ENCODE measurements at regions not wholly inside any gene's neighbourhood (a gene's known extent, or its start where the extent isn't known, plus 50 kb on each side); places are given as distances from the start of the nearest gene placed in this dataset.

DNA sequence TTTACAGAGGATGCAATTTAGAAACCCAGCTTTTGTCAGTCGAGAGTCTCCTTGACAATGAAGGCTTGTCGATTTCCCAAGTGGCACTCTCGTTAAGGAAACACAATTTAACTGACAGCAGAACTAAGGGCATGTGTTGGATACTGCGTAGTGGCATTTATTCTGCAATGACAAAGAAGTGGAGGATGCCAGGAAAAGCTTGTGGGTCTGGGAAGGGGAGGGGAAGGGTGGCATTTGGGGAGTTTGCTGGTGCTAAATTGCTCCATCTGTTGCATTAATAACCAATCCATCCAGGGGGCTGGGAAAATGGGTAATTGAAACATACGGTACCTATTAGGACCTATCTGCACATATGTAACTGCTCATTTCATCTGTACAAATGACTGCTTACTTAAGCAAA lies 190.6 kb downstream of the NSG2 start:
- no peak for DNase-seq

DNA sequence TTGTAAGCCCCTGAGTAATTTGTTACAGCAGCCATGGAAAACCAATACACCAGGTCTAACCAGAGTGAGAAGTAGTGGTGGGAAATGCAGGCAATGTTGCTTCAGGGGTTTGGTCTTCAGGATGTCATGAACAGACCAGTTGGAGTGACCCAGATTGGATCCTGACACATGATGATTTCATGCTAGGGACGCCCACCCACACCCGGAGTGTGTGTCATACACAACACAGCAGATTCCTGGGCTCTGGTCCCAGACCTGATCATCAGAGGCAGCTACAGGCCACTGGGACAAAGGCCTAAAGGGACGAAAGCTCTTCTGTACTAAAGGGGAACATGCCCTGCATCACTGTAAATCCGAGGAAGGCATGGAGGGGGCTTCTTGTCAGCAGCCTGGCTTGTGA lies 194.2 kb downstream of the NSG2 start:
- DNase-seq = no peak

DNA sequence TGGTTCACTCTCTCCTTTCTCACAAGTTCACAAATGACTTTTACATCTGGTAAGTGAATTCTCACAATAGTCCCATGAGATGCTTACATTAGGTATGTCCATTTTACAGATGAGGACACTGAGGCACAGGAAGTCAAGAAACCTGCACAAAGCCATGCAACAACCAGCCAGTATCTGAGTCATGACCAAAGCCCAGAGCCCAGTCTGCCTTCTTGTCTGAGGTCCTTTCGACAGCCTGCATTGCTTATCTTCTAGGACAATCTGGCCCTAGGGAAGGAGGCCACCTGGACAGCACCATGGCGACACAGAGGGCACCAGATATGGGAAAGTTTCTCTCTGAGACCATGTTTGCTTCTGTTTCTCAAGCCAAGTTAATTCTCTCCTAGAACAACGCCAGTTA lies 197.1 kb downstream of the NSG2 start:
- DNase-seq = no peak

DNA sequence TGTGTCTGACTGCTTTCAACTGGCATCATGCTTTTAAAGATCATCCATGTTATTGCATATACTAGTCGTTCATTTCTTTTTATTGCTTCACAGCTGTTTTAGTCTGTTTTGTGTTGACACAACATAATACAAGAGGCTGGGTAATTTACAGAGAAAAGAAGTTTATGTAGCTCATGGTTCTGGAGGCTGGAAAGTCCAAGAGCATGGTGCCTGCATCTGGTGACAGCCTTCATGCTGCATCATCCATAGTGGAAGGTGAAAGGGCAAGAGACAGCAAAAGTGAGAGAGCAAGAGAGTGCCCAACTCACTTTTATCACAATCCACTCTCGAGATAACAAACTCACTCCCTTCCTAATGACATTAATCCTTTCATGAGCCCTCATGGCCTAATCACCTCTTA lies 198.4 kb downstream of the NSG2 start:
- DNase-seq = no peak

DNA sequence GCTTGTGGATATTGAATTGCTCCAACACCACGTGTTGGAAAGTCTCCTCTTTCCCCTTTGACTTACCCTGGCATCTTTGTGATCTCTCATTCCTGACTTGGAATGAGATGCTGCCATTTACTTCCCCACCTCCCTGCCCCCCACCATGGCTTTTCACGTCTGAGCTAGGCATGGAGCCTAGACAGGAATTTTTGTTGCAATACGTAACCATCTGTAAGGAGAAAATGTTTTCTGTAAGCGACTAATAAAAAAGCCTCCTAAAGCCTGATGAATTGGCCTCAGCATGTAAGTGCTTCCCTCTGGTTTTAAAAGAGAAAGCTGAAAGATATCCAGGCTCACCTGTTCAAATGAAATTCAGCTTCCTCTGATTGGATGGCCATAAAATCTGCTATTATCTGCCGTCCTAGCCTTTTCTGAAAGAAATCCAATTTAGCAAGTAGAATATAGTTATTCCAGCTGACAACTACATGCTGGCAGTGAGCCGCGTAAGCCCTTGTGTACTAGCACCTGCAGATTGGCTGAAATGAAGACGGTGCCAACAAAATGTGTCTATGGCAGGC lies 200.1 kb downstream of the NSG2 start:
- no peak for DNase-seq

DNA sequence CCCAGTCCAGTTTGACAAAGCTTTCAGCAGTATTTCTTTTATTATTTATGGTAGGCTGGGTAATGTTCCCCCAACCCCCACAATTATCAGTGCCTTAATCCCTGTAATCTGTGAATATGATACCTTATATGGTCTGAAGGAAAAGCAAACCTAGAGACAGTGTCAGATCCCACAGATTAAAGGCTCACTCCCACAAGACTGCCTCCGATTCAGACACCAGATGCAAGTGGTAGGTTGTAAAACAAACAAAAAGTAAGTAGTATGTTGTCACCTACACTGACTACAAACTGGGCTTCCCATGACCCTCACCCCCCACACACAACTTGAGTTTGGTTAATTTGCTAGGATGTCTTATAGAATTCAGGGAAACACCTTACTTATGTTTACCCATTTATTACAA lies 201.2 kb downstream of the NSG2 start:
- no peak for DNase-seq

DNA sequence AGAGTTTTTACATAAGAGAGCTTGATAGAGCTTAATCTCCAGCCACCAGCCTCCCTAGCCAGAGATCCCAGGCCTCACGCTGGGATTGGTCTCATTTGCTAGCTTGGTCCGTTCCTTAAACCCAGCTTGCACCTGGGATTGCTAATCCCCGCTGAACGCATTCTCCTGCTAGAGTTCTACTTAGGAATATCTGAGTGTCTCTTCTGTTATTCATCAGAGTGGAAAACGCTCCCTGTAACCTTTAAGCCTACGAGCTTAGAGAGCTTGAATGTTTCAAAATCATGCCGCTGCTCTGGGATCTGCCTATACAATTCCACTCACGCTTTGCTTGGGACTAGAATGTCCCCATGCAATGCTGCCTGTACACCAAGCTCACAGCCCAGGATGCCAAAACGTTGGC lies 201.8 kb downstream of the NSG2 start:
- no peak for DNase-seq

DNA sequence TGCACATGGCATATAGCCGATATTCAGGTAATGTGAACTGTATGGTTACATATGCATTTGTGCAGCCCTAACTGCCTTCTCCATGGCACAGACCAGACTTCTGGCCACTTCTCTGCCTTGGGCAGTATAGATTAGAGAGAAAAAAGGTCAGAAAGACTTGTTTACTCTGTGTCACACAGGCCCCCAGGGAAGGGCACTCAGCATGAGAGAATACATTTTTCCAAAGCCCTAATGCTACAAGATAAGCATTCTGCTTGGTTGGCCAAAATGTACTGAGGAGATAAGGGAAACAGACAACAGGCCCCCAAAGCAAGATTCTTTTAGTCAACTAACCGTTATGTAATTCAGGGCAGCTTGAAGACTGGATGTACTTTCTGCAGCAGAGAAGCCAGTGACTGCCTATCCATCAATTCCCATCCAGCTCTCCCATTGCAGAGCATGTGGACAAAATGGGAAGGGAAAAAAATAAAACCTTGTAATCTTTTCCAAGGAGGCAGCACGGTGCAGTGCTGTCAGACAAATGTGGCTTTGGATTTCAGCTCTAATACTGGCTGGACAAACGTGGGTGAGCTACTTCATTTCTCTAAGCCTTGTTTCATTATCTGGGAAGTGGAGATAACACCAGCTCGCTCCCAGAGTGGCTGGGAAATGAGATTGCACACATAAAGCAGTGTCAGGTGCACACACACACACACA lies 205.9 kb downstream of the NSG2 start:
- DNase-seq = no peak

DNA sequence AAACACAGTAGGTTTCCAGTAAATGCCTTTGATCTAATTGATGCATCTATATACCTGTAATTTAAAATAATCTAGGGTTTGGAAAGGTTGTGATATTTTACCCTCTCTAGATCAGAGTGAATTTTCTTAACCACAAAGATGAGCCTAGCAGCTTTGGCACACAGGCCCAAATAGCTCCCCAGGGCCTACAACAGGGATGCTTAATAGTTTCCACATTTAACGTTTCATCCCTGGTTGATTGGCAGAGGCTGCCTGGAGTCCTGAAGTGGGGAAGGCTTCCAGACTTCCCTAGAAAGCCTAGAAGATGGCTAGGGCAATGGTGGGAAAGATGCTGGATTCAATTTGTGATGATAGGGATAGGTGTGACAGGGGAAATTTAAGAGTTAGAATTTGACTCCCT lies 206.6 kb downstream of the NSG2 start:
- no peak for DNase-seq

DNA sequence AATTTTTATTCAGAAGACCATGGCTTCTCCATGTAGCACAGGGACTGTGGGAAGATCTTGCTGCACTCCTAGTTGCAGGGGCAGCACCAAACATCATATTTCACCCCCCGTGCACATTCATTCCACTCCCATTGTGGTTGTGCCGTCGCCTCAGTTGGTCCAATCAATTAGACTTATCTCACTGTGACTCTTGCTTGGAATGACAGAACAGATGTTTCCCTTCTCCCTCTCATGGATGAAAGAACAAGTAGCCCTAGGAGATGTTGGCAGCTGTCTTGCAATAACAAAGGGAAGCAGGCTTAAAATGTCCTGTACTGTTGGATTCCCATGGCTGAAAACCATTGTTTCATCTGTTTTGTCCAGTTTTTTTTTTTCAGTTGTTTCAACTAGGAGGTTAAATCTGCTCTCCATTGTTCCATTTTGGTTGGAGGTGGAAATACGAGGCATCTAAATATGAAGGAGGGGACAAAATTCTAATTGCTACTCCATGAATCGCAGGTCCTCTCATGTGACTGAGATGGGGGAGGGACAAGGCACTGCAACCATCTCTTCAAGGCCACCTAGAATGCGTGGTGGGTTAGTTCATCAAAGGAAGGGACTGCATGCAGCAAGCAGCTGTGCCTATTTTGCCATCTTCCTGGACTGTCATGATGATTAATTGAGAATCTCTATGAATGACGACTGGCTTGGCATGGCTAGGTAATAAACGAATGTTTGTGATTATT lies 214.4 kb downstream of the NSG2 start:
- no peak for DNase-seq

DNA sequence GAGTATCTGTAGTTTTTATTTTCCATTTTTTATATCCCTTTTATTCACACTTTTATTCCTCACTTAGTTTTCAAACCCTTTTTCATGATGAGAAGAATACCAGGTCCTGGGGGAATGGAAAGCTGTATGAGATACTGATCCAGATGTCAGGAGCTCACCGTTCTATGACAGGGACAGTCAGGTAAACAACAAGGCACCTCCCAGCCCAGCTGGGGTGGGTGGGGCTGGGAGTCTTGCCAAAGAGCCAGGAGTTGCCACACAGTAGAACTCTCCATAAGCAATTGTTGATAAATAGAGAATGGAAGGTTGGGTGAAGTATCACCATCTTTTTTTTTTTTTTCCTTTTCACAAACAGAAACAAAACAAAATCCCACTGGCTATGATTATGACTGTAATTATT lies 225.8 kb downstream of the NSG2 start:
- no peak for DNase-seq

DNA sequence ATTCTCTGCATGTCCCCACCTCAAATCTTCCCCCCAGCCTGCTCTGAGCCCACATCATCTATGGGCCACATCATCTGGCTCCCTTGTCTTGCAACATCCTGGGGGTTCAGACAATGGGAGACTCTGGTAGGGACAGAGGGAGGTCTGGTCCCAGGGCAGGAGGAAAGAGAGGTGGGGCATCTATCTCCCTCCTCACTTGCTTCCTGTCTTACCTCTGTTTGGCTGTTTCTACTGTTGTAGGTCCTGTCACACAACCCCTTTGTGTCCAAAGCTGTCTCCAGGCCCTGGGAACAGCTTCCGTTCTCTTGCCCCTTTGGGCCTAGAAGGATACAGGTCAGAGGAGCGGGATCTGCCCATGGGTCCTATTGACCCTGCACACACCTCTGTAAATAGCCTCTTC lies 227.2 kb downstream of the NSG2 start:
- no peak for DNase-seq

DNA sequence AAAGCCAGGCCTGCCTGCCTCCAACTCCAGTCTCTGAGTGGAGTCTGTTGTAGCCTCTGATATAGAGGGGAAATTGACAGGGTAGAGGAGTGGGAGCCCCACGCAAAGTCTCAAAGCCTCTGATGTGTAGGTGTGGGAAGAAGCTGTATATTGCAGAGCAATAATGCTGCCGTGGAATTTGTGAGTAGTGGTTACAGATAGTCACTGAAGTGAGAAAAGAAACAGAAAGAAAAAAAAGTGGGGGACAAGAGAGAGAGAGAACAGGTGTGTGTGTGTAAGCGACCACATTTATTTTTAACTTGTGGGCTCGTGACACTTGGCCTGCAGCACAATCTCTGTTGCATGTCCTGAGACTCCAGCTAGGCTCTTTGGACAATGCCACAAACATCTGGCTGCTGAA lies 227.8 kb downstream of the NSG2 start:
- no peak for DNase-seq

DNA sequence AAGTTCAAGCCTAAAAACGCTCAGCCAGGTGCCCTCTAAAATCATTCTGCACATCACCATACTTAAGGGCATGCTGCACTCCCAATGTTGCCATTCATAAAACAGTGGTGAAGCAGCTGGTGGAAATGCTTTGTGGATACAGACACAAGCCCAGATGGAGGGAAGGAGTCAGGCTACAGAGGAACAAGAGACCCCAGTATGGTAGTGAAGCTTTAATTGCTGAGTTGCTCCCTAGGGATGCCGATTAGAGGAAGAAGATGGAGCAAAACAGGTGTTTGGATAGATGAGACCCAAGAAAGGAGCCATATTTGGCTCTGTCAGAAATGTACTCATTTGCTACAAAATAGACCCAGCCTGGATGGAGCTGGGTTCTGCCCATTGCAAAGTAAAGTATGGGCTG lies 230.5 kb downstream of the NSG2 start:
- no peak for DNase-seq

DNA sequence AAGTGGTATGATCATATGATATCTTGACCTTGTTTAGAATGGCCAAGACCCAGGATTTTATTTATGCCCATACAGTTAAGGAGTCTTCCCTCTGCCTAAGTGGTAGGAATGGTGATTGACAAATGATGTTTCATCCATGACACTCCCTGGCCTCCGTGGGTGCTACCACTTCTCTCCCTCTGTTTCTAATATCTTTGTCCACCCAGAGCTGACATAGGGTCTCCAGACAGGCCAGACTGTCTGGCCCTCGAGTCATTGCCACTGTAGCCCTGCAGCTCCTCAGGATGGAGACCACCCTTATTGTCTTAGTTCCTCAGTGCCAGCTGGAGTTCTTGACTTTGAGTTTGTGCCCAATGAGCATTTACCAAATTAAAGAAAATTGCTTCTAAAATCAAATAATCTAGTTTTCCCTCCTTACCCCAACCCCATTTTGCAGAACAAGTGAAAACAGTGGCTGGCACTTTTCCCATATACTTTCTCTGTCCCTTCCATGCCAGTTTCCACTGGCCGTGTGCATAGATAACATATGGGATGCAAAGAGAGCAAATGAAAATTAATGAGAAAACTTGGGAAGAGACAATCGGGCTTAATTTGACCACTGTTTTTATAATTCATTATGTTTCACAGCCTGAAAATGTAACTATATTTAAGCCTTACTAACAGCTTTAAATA lies 235.7 kb downstream of the NSG2 start:
- DNase-seq = no peak

DNA sequence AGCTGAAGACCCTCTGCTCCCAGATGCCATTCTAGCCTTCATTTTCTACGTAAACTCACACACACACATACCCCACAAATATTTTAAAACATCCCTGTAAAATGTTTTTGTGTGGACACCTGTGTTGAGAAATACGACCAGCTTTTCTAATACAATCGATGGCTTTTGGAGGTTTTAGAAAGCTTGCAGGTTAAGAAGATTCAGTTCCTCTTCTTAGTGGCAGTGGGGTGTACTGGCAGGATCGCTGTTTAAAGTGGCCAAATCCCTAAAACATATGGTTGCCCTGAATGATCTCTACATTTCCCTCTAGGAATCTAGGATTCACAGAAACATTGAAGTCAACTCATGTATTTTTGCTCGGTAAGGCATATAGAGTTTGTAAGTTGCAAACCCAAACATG lies 236.3 kb downstream of the NSG2 start:
- DNase-seq = no peak

DNA sequence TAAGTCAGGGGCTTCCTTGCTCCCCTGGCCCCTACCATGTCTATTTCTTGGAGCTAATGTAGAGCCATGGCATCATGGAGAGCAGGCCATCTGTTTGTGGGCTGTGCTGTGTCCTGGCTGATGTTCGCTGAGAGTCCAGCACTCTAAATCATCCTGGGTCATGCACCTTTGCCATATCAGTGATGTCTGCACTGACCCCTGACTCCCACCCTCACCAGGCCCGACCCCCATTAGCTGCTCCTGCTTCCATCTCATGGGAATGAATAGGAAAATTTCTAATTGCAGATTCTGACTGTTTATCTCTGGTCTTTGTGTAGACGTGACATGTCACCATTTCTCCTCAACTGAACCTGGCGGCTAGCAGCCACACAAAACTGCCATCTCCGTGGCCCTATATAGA lies 236.9 kb downstream of the NSG2 start:
- no peak for DNase-seq

DNA sequence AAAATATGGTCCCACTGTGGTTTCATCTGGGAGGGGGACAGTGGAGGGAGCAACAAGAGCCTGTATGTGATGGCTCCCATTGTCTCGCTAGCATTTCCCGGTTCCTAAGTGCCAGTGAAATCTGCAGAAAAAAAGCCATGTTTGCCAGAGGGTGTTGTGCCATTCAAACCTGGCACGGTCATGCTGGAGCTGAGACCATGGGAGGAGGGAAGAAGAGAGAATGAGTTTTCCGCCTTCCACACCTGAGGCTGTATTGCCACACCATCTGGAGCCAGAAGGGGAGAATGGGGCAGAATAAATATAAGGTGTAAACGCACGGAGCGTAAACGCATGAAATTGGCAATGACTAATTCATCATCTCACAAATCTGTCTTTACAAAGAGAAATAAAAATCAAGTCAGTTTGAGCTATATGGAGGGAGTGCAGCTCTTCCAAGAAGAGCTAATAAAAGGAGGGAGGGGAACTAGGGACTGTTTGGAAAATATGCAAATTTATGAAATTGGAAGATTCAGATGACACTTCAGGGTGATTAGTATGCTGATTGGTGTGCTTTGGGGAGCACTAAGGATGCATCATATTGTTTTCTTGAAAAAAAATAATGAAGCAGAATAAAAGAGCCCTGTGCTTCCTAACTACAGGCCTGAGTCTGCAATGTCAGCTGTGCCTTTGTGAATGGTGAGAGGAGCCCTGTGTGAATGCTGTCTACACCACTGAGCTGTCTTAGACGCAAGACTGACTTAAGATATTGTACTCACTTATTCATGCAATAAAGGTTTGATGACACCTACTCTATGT lies 237.9 kb downstream of the NSG2 start:
- DNase-seq = no peak

DNA sequence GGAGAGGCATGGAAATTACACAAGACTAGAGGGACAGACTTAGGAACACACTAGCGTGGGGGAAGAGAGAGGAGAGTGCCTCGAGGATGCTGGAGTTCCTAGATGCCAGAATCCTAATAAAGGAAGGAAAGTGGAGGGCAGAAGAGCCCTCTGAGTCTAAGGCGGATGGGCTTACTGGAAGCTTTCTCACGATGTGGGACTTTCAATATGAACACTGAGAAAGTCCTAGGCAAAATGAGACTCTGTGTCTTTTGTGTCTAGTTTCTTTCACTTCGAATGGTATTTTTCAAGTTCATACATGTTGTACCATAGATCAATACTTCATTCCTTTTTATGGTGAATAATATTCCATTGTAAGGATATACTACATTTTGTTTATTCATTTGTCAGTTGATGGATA lies 239.4 kb downstream of the NSG2 start:
- no peak for DNase-seq

DNA sequence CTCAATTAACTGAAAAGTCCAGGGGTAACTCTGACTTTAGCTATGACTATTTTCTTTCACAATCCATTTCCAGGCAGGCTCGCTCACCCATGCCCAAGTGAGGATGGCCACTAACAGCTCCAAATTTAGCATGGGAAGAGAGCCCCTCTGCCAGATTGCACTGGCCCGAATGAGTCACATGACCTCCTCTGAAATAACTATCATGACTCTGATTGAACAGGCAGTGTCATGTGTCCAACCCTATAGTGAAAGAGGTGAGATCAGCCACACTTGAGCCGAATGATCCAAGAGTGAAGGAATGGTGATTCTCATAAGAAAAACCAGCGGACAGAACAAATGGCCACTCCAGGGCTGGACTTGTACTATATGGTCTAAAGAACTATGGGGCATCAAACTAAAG lies 242.3 kb downstream of the NSG2 start:
- no peak for DNase-seq

DNA sequence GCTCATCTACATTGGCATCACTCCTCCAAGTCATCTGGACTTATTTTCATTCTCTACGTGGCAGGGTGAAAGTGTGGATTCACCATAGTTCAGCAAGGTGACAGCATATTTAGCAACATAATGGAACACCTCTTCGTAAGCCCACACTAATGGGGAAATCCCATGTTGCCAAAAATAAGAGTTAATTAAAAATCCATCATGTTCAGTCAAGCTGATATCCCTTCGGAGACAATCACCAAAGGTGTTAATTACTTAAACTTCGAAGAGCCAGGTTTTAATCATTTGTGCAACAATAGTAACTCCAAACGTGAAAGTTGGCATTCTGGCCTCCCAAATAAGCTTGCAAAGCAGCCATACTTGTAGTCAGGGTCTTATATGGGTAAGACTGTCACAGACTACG lies 242.9 kb downstream of the NSG2 start:
- DNase-seq = no peak

DNA sequence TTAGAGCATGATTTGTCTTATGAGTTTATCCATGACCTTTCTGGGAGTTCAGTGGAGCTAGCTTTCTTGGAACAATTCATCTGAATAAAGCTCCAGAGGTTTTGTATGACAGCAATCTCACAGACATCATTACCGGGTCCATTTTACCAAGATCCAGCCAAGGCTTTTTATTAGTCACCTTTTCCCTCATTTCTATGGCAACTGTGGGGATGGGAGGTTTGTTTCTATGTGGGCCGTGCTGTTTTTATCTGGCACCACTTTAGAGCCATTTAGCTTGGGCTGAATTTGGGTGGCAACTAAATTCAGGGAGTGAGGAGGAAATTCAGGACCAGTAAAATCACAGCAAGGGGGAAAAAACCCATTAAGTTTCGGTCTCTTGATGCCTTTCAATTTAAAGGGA lies 245.7 kb downstream of the NSG2 start:
- no peak for DNase-seq

DNA sequence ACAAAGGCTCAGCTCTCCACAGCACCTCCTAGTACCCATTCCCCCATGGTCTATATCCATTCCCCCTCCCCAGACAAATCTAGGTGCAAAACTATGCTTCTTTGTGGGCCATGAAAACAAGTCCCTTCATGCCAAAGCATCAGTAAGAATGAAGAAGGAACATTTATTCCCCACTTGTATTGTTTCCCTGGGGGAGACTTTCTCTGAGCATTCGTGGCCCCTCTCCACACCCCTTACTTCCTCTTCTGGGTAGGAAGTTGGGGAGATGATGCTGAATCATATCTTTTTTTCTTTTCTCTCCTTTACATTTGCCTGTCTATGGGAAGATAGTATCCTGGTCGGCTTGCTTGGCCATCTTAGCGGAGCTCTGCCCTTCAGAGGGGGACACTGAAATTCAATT lies 246.8 kb downstream of the NSG2 start:
- no peak for DNase-seq
